GM12873 (cell line): ENCODE measurements at regions not wholly inside any gene's neighbourhood (a gene's known extent, or its start where the extent isn't known, plus 50 kb on each side); places are given as distances from the start of the nearest gene placed in this dataset.

Experiments used
- CTCF ChIP-seq: IDR thresholded peaks from 2 replicates; pipeline ENCODE4 v1.5.1; 2012; ENCODE audit warnings: low read depth, mild to moderate bottlenecking, moderate library complexity, low read length, control low read depth; ENCODE audit not compliant: insufficient read depth; ENCODE audit errors: missing control alignments

DNA sequence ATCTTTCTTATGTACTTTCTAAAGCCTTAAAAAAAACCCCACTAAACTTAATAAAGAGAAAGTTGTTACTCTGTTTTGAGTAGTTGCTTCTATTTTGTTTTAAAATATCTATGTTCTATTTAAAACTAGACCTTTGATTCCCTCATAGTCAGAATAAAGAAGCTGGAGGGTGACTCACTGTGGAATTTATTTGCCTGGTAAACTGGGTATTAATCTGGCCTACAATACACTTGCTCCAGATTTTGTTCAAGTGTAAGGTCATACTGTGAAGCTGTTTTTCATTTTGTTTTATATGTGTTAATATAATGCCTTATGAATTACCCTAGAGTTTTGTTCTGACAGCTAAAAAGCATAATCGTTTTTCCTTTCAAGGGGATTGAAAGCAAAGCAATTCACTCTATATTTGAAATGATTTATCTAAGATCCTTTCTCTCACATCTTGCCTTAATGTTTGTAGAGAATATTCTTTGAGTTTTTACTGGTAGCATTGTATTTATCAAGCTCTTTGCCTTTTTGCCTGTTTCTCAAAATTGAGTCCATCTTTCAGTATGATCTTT is 277.4 kb upstream of the PITX2 start:
- no peak for TF ChIP-seq CTCF

- no peak for TF ChIP-seq CTCF
Measured at GRCh38 chr4:110902500-110902899, 279.6 kb upstream of the PITX2 start.

- no peak for TF ChIP-seq CTCF
Measured at GRCh38 chr4:110904435-110905065, 281.7 kb upstream of the PITX2 start.

DNA sequence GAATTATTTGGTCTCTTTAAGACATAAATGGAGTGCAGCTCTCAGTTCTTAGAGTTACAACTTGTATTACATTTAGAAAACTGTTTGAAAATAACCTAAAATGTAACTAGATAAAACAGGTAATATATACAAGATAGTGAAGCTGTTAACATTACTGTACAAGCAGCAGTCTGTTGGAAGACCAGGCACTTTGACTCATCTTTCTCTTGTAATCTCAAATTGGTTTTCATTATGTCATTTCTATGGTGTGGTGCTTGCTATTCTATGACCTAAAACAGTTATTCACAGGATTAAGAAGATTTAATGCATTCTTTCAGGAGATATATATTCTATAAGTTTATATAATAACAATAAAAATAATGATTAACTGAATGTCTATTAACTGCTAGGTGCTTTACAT is 282.5 kb upstream of the PITX2 start:
- no peak for TF ChIP-seq CTCF

DNA sequence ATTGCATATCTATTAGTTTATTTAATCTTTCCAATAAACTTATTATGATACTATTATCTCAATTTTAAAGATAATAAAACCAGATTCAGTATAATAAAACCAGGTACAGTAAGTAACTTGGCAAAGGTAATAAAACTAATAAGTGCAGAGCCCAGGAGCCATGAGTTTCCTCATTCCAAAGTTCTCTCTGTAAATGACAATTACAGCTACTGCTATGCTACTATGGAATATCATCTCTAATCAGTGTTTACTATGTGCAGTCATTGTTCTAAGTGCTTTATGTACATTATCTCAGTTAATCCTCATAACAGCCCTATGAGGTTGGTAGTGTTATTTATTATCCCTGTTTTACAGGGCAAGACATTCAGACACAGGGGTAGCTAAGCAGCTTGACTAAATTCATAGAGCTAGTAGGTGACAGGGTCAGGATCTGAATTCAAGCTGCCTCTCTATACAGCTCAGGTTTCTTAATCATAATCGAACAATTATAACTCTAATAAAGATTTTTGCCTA is 285.0 kb upstream of the PITX2 start:
- TF ChIP-seq CTCF: no peak

- no peak for TF ChIP-seq CTCF
Measured at GRCh38 chr4:110914791-110915190, 291.9 kb upstream of the PITX2 start.

GRCh38 chr4:110915301-110915700 is 292.4 kb upstream of the PITX2 start:
- no peak for TF ChIP-seq CTCF
